NAMALWA (cell line): ENCODE measurements at regions not wholly inside any gene's neighbourhood (a gene's known extent, or its start where the extent isn't known, plus 50 kb on each side); places are given as distances from the start of the nearest gene placed in this dataset.
A peak's percentile ranks its signal among the peaks of the same experiment; 100 is the strongest.

Experiments
- DNase-seq: peaks from one replicate; pipeline ENCODE4 v3.0.0-alpha.2; 2015; ENCODE audit warnings: low spot score

DNA sequence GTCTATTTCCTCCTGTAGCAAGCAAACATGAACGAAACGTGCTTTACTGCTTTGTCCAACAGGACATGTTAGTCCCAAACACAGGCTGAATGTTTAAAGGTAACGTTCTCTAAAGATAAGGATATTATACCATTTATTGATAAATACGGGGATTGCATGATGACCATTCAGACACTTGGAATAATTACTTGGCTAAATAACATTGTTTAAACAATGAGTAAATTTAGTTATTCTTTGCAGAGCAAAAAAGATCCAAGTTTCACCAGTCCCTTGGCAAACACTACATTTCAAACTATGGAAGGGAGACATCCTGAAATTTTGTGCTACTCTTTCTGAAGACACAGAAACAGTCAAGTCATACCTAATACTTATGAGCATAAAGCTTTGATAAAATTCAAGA lies 88.0 kb downstream of the ZNF280B start:
- DNase-seq: no peak

- DNase-seq: no peak
These were observed 87.2 kb downstream of the ZNF280B start for GRCh38 chr22:22421392-22421791.

- peak; percentile 95 for DNase-seq
These were observed 85.9 kb downstream of the ZNF280B start for GRCh38 chr22:22422629-22423112.

DNA sequence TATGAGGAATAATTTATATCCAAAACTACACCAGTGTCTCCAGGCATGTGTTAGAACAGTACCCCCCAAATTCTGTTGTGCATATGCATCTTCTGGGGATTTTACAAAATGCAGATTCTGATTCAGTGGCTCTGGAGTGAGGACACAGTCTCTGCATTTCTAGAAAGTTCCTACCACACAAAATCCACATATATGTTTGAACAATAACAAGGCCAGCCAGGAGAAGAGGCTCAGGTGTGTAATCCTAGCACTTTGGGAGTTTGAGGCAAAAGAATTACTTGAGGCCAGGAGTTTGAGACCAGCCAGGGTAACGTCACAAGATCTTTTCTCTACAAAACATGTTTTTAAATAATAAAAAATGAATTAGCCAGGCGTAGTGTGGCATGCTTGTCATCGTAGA lies 84.9 kb downstream of the ZNF280B start:
- DNase-seq: no peak

DNA sequence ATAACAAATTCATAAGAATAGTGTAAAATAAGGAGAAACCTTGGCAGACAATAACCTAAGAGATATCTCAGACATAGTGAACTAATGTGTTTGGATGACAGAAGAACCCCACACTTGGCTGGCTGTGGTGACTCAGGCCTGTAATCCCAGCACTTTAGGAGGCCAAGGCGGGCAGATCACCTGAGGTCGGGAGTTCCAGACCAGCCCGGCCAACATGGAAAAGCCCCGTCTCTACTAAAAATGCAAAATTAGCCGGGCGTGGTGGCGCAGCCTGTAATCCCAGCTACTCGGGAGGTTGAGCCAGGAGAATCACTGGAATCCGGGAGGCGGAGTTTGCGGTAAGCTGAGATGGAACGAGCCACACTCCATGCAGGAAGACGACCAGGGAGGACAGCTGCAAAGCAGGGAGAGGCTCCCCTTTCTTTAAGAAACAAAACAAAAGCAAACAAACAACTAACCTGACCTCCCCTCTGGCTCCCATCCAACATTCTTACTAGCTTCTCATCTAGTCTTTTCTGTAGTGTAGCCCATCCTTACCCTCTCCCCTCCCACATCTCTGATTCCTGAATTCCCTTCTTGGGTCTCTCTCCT lies 84.2 kb downstream of the ZNF280B start:
- DNase-seq: no peak

- no peak for DNase-seq
These were observed 83.6 kb downstream of the ZNF280B start for GRCh38 chr22:22424956-22425355.

DNA sequence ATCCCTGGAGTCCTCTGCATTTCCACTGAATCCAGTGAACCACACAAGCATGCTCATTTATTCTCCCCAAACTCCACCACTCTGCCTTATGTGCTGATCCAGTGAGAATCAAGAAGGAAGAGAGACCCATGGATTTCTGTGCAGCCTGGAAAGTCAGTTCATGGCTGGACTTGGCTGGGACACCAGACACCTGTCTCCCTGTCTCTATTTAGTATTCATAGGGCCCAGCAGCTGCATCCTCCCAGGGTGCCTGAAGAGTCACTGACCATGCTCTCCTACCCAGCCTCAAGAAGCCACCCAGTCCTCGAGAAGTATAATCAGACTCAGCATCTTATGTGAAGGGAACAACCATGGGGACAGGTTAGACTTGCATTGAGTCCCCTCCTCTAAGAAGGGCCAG lies 83.2 kb downstream of the ZNF280B start:
- DNase-seq: no peak

GRCh38 chr22:22425783-22426624 lies 82.5 kb downstream of the ZNF280B start:
- no peak for DNase-seq

DNA sequence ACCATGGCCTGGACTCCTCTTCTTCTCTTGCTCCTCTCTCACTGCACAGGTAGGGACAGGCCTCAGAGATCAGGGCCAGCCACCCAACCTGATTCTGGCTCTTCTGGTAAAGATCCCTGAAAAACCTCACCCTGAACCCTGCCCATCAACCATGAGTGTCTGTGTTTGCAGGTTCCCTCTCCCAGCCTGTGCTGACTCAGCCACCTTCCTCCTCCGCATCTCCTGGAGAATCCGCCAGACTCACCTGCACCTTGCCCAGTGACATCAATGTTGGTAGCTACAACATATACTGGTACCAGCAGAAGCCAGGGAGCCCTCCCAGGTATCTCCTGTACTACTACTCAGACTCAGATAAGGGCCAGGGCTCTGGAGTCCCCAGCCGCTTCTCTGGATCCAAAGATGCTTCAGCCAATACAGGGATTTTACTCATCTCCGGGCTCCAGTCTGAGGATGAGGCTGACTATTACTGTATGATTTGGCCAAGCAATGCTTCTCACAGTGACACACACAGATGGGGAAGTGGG lies 80.9 kb downstream of the ZNF280B start:
- no peak for DNase-seq

DNA sequence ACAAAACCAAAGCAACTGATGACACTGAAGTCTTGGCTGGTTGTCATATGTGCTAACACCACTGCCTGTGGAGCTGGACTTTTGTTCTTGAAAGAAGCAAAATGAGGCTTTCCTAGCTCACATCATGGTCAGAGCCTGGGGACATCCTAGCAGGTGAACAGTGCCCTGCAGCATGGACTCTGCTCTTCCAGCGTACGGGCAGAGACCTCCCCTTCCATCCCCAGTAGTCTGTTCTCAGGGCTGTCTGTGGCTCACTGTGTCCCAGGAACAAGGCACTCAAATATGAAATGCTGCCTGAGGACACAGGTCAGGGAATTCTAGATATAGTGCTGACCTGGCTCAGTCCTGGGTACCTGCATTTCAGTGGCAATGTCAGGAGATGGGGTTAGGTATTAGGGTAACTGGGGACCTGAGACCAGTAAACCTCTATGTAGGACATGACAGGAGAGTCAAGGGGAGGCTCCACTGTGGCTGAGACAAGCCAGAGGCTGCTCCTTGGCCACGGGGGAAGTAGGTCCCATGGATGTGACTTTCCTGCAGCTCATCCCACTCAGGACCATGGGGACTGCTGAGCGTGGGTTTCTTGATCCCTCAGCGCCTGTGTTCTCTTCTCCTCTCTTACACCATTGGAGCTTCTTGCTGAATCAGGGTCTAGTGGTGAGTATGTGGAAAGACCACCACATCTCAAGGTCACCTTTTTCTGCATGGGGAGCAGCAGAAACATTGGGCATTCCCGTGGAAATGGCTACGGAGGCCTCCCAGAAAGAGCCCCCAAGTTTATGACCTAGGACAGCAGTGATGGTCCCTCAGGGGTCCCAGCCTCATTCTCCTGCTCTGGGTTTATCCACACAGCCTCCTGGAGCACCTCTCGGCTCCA lies 80.1 kb downstream of the ZNF280B start:
- DNase-seq: no peak

- DNase-seq: no peak
These were observed 79.0 kb downstream of the ZNF280B start for GRCh38 chr22:22429369-22430108.

DNA sequence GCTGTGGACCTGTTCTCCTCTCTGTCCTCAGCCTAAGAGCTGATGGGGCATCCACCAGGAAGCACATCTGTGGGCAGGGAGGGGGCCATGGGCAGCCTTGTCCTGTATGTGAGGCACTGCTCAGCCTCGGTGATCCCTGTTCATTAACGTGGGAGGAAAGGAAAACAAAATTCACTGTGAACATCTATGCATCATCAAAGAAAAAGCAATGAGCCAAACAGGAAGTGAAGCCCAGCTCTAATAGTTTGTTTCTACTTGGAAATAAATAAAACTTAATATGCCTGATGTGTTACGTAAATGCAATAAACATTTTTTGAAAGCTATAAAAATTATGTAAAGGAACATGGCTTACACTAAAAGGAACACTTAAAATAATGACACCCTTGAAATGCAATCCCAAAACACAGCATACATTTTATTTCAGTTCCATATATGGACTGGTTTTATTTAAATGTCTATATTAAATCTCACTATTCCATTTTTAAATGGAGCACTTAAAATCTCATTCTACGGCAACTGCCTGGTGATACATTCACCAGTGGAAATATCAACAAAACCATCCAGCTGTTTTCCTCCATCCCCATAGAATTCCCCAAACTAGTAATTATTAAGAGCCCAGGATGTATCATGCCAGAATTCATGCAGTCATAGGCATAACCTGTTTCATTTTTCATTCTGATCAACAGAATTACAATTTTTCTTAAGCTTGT lies 78.3 kb downstream of the ZNF280B start:
- DNase-seq: no peak

GRCh38 chr22:22431271-22432220 lies 77.0 kb downstream of the ZNF280B start:
- DNase-seq: peak; percentile 85

GRCh38 chr22:22432479-22432878 lies 76.1 kb downstream of the ZNF280B start:
- no peak for DNase-seq

DNA sequence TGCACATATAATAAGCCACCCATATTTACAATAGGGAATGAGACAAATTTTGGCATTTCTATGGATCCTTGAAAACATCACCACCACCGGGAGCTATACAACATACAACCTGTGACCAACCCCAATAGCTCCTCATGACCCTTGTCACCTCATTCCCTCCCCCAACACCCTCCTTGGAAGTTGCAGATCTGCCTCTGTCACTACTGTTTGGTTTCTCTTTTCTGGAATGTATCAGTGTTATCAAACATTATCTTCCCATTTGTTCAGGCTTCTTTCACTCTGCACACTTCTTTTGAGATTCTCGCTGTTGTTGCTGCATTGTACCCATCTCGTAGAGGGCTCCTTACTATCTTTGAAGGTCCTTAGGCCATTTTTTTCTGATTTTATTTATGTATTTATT lies 75.6 kb downstream of the ZNF280B start:
- DNase-seq: no peak

DNA sequence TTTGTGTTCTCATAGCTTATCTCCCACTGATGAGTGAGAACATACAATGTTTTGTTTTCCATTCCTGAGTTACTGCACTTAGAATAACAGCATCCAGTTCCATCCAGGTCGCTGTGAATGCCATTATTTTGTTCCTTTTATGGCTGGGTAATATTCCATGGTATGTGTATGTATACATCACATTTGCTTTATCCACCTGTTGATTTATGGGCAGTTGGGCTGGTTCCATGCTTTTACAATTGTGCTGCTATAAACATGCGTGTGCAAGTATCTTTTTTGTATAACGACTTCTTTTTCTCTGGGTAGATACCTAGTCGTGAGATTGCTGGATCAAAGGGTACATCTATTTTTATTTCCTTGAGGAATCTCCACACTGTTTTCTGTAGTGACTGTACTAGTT lies 74.8 kb downstream of the ZNF280B start:
- no peak for DNase-seq
